GM23338 (cell line): ENCODE measurements at regions not wholly inside any gene's neighbourhood (a gene's known extent, or its start where the extent isn't known, plus 50 kb on each side); places are given as distances from the start of the nearest gene placed in this dataset.

ENCODE experiments used
- ATAC-seq: fragments of 200-7000 bp; cut with Tn5 transposase; 3 replicates; pipeline ENCODE4 v1.9.1; 2020
- DNase-seq: peaks from one replicate; pipeline ENCODE4 v3.0.0-alpha.2; 2015; ENCODE audit warnings: low spot score
- H2AFZ ChIP-seq: fragments of 200-600 bp; sonication (generic); 2 replicates; pipeline ENCODE4 v1.8.0; 2016; ENCODE audit warnings: antibody characterized with exemption, mild to moderate bottlenecking, moderate library complexity
- H3F3A ChIP-seq: fragments of 200-600 bp; sonication (generic); replicated peaks from 2 replicates; pipeline ENCODE4 v1.8.0; 2017; ENCODE audit warnings: antibody characterized with exemption, mixed run types, low read depth
- H3K27ac ChIP-seq: fragments of 200-600 bp; sonication (generic); 2 replicates; pipeline ENCODE4 v1.6.1; 2016; ENCODE audit warnings: low read depth
- H3K27me3 ChIP-seq: fragments of 200-600 bp; sonication (generic); 2 replicates; pipeline ENCODE4 v1.8.0; 2016; ENCODE audit warnings: mild to moderate bottlenecking, mixed run types, moderate library complexity; ENCODE audit not compliant: insufficient read depth
- H3K36me3 ChIP-seq: fragments of 200-600 bp; sonication (generic); 2 replicates; pipeline ENCODE4 v1.8.0; 2016; ENCODE audit warnings: mild to moderate bottlenecking; ENCODE audit not compliant: insufficient read depth
- H3K4me1 ChIP-seq: fragments of 200-600 bp; sonication (generic); 2 replicates; pipeline ENCODE4 v1.8.0; 2016; ENCODE audit warnings: mild to moderate bottlenecking, moderate library complexity; ENCODE audit not compliant: insufficient read depth
- H3K4me2 ChIP-seq: fragments of 200-600 bp; sonication (generic); 2 replicates; pipeline ENCODE4 v1.7.1; 2017; ENCODE audit warnings: mixed run types
- H3K4me3 ChIP-seq: fragments of 200-600 bp; sonication (generic); 2 replicates; pipeline ENCODE4 v1.6.1; 2016; ENCODE audit warnings: mixed run types
- H3K79me2 ChIP-seq: fragments of 200-600 bp; sonication (generic); replicated peaks from 2 replicates; pipeline ENCODE4 v1.8.0; 2017; ENCODE audit warnings: mild to moderate bottlenecking; ENCODE audit not compliant: insufficient read depth
- H3K9me2 ChIP-seq: fragments of 200-600 bp; sonication (generic); 2 replicates; pipeline ENCODE4 v1.8.0; 2017; ENCODE audit not compliant: insufficient read depth
- H4K20me1 ChIP-seq: fragments of 200-600 bp; sonication (generic); replicated peaks from 2 replicates; pipeline ENCODE4 v1.8.0; 2017; ENCODE audit warnings: mild to moderate bottlenecking; ENCODE audit not compliant: insufficient read depth
- H3K27ac Mint-ChIP-seq: 2 replicates; pipeline ENCODE4 v1.8.0; 2020; ENCODE audit warnings: inconsistent platforms, mild to moderate bottlenecking, moderate library complexity, mixed read lengths
- H3K27me3 Mint-ChIP-seq: 3 replicates; pipeline ENCODE4 v1.8.0; 2022; ENCODE audit warnings: low read depth, mild to moderate bottlenecking, moderate library complexity, mixed read lengths, inconsistent platforms; ENCODE audit not compliant: insufficient read depth, poor library complexity
- H3K36me3 Mint-ChIP-seq: 3 replicates; pipeline ENCODE4 v1.8.0; 2021; ENCODE audit warnings: low read depth, mild to moderate bottlenecking, inconsistent platforms, moderate library complexity, mixed read lengths
- H3K4me1 Mint-ChIP-seq: 3 replicates; pipeline ENCODE4 v1.8.0; 2020; ENCODE audit warnings: mild to moderate bottlenecking, inconsistent platforms, mixed read lengths
- H3K4me3 Mint-ChIP-seq: 3 replicates; pipeline ENCODE4 v1.8.0; 2021; ENCODE audit warnings: moderate library complexity, mild to moderate bottlenecking, inconsistent platforms, mixed read lengths
- H3K9me3 Mint-ChIP-seq: 3 replicates; pipeline ENCODE4 v1.8.0; 2020; ENCODE audit warnings: moderate library complexity, mild to moderate bottlenecking, inconsistent platforms, mixed read lengths
- CREB1 ChIP-seq: fragments of 250-450 bp; sonication (Bioruptor Pico); IDR thresholded peaks from 2 replicates; pipeline ENCODE4 v1.5.0; 2020; ENCODE audit warnings: low read depth, mild to moderate bottlenecking, moderate library complexity
- CTCF ChIP-seq, 2 experiments: fragments of 200-600 bp in 1 of 2; sonication (generic) in 1 of 2; conservative IDR thresholded peaks; 2 replicates each; pipeline versions ENCODE4 v1.5.1 to v1.6.1; 2016 to 2017; ENCODE audit warnings: antibody characterized with exemption in 2 of 2, low read depth in 2 of 2, mild to moderate bottlenecking in 2 of 2, moderate library complexity in 1 of 2
- ETS1 ChIP-seq: IDR thresholded peaks from 2 replicates; pipeline ENCODE4 v1.6.1; 2016; ENCODE audit warnings: antibody characterized with exemption
- EZH2 ChIP-seq: fragments of 200-600 bp; sonication (generic); IDR thresholded peaks from one replicate; pipeline ENCODE4 v1.8.0; 2017; ENCODE audit warnings: antibody characterized with exemption, mild to moderate bottlenecking, low read depth; ENCODE audit not compliant: unreplicated experiment
- EZH2phosphoT487 ChIP-seq: fragments of 200-600 bp; sonication (generic); IDR thresholded peaks from one replicate; pipeline ENCODE4 v1.8.1; 2018; ENCODE audit warnings: antibody characterized with exemption; ENCODE audit not compliant: unreplicated experiment
- JUNB ChIP-seq: IDR thresholded peaks from one replicate; pipeline ENCODE4 v1.6.1; 2016; ENCODE audit warnings: antibody characterized with exemption; ENCODE audit not compliant: unreplicated experiment
- NANOG ChIP-seq: IDR thresholded peaks from 2 replicates; pipeline ENCODE4 v1.6.1; 2016; ENCODE audit warnings: antibody characterized with exemption, borderline replicate concordance
- POLR2AphosphoS5 ChIP-seq: IDR thresholded peaks from 2 replicates; pipeline ENCODE4 v1.6.1; 2016; ENCODE audit warnings: antibody characterized with exemption, low read depth
- REST ChIP-seq: IDR thresholded peaks from one replicate; pipeline ENCODE4 v1.6.1; 2018; ENCODE audit warnings: antibody characterized with exemption; ENCODE audit not compliant: unreplicated experiment
- STAT1 ChIP-seq: IDR thresholded peaks from one replicate; pipeline ENCODE4 v1.6.1; 2016; ENCODE audit warnings: antibody characterized with exemption; ENCODE audit not compliant: unreplicated experiment
- ZNF114 ChIP-seq: fragments of 250-450 bp; sonication (Bioruptor Pico); IDR thresholded peaks from 2 replicates; pipeline ENCODE4 v1.5.0; 2020; ENCODE audit warnings: mild to moderate bottlenecking, moderate library complexity
- ZNF331 ChIP-seq: fragments of 250-450 bp; sonication (Bioruptor Pico); IDR thresholded peaks from 2 replicates; pipeline ENCODE4 v1.5.0; 2020; ENCODE audit warnings: low read depth, mild to moderate bottlenecking, moderate library complexity
- ZNF462 ChIP-seq: fragments of 250-450 bp; sonication (Bioruptor Pico); IDR thresholded peaks from 2 replicates; pipeline ENCODE4 v1.5.0; 2020; ENCODE audit warnings: mild to moderate bottlenecking, moderate library complexity

- no peaks in the 10 kb centered on the region for H3K4me1 ChIP-seq
- no peaks in the 10 kb centered on the region for H3K9me2 ChIP-seq
- no peaks in the 10 kb centered on the region for H3K36me3 ChIP-seq
- H3K4me2 ChIP-seq: no peak overlapping the region
- Mint-ChIP-seq H3K4me1 (peaks cover 4% of the 10 kb centered on the region; the same call in 2 of the 3 replicates), H3K27ac (no peak overlapping the region), H3K36me3 (no peaks in the 10 kb centered on the region; the same call in 2 of the 3 replicates), H3K4me3 (no peak overlapping the region), H3K9me3 (peaks cover 48% of the 10 kb centered on the region), H3K27me3 (peaks cover 2% of the 10 kb centered on the region)
- DNase-seq (no peak), ATAC-seq (no peak)
- no peak overlapping the region for H3K27ac ChIP-seq
- no peaks in the 10 kb centered on the region for H3K27me3 ChIP-seq
- no peak for TF ChIP-seq CTCF (conservative IDR thresholded peaks at IDR 0.05; ENCODE audit: low read depth in 2 of 2)
- no peak for TF ChIP-seq REST
- no peak for TF ChIP-seq ZNF331
- no peak for TF ChIP-seq STAT1
- TF ChIP-seq ZNF462 (CRISPR knock-in tag): no peak
- no peak for TF ChIP-seq JUNB
- TF ChIP-seq POLR2AphosphoS5: no peak
- TF ChIP-seq EZH2phosphoT487: no peak
- no peak for TF ChIP-seq EZH2
- no peak for TF ChIP-seq CREB1 (CRISPR knock-in tag)
- TF ChIP-seq NANOG: no peak
- TF ChIP-seq ETS1: no peak
- no peak for TF ChIP-seq ZNF114 (CRISPR knock-in tag)
- H2AFZ ChIP-seq: no peak overlapping the region
- H3K4me3 ChIP-seq: no peak overlapping the region
- no peaks in the 10 kb centered on the region for H3K79me2 ChIP-seq
- H4K20me1 ChIP-seq: no peaks in the 10 kb centered on the region
- no peaks in the 10 kb centered on the region for H3F3A ChIP-seq
These were observed 125.3 kb upstream of the VAMP7 start for GRCh38 chrX:155755706-155756337.
